Thyroid gland (tissue), 4 donors: ENCODE measurements at regions not wholly inside any gene's neighbourhood (a gene's known extent, or its start where the extent isn't known, plus 50 kb on each side); places are given as distances from the start of the nearest gene placed in this dataset.

Source experiments
- DNase-seq, 2 donors: peaks; one replicate each; pipeline ENCODE4 v3.0.0-alpha.2; 2019
- H3K27ac ChIP-seq, 3 donors: fragments of 200-600 bp; sonication (generic); 1 replicate in 2 of 3; 2 replicates in 1 of 3; pipeline ENCODE4 v1.5.1; 2016 to 2019; ENCODE audit warnings: mild to moderate bottlenecking in 1 of 3, moderate library complexity in 1 of 3
- H3K27me3 ChIP-seq: fragments of 200-600 bp; sonication (generic); one replicate; pipeline ENCODE4 v1.5.1; 2019
- H3K36me3 ChIP-seq, 2 donors: fragments of 200-600 bp; sonication (generic); one replicate each; pipeline ENCODE4 v1.5.1; 2016 to 2019
- H3K4me1 ChIP-seq, 2 donors: fragments of 200-600 bp; sonication (generic); one replicate each; pipeline ENCODE4 v1.5.1; 2017 to 2019
- H3K4me3 ChIP-seq, 3 donors: fragments of 200-600 bp; sonication (generic); replicated peaks in 1 of 3; 1 replicate in 2 of 3; 2 replicates in 1 of 3; pipeline ENCODE4 v1.5.1; 2016; ENCODE audit warnings: mild to moderate bottlenecking in 1 of 3
- H3K9me3 ChIP-seq: fragments of 200-600 bp; sonication (generic); one replicate; pipeline ENCODE4 v1.5.1; 2017
- POLR2A ChIP-seq, 2 donors: fragments of 450-650 bp; IDR thresholded peaks; one replicate each; pipeline ENCODE4 v1.6.1; 2017; ENCODE audit warnings: antibody characterized with exemption in 2 of 2, mild to moderate bottlenecking in 2 of 2, moderate library complexity in 1 of 2
- WGBS, 2 donors: methylation state at CpG; one replicate each; pipeline ENCODE4 v1.1.5; 2017; 5-methylcytosine and 5-hydroxymethylcytosine counted together
- intact Hi-C: fragments of 100-400 bp; cut with DNase I; formaldehyde crosslinking; loops from one replicate; pipeline ENCODE4 v1.15.1; 2023
- TF ChIP-seq, protein P1 (sequence below), 6 experiments: fragments of 200-600 bp in 3 of 6; fragments of 450-650 bp in 3 of 6; sonication (generic) in 3 of 6; IDR thresholded peaks; one replicate each; pipeline ENCODE4 v1.5.1; 2016 to 2019; ENCODE audit warnings: antibody characterized with exemption in 6 of 6, mild to moderate bottlenecking in 2 of 6, inconsistent platforms in 1 of 6, moderate library complexity in 1 of 6

DNA sequence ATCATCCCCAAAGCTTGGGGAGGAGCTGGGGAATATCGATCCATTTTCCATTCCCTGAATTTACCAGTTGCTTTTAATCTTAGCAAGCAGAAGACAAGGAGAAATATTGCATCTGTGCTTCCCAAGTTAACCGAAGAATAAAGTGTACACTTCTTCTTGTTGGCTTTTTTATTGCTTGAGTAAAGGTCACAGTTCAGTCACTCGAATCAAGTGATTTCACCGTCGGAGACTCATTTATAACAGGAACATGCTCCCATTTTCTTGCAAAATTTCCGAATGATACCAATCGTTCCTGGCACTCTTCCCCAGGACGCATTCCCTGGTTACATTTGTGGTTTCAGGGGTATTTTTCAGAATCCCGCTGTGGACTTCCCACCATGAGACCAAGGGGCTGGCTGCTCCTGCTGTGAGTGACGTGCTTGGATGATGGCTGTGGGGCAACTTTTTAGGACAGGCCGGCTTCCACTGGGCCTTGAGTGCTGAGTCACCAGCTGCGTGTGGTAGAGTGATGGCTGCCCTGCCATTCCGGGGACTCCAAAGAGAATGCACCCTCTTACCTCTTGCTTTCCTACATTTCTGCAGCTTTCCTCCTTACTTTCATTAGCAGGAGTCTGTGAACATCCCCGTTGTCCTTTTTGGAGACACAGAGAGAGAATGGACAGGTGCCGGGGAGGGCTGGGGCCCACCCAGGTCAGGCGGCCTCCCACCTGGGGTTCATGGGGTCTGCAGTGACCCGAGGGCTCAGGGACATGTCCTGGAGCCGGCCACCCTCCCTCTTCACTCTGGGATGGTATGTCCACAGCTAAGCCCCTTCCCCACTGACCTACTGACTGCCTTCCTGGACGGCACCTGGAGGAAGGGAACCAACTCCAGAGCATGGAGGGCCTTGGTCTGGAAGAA, 60.7 kb upstream of the HDAC4 start:
- Histone ChIP-seq H3K27ac (no peak overlapping the region), H3K4me1 (no peaks in the 10 kb centered on the region), H3K9me3 (no peaks in the 10 kb centered on the region), H3K36me3 (no peaks in the 10 kb centered on the region), H3K27me3 (no peaks in the 10 kb centered on the region), H3K4me3 (no peak overlapping the region)
- TF ChIP-seq POLR2A (IDR thresholded peaks at IDR 0.05): no peak
- TF ChIP-seq, protein P1, sequence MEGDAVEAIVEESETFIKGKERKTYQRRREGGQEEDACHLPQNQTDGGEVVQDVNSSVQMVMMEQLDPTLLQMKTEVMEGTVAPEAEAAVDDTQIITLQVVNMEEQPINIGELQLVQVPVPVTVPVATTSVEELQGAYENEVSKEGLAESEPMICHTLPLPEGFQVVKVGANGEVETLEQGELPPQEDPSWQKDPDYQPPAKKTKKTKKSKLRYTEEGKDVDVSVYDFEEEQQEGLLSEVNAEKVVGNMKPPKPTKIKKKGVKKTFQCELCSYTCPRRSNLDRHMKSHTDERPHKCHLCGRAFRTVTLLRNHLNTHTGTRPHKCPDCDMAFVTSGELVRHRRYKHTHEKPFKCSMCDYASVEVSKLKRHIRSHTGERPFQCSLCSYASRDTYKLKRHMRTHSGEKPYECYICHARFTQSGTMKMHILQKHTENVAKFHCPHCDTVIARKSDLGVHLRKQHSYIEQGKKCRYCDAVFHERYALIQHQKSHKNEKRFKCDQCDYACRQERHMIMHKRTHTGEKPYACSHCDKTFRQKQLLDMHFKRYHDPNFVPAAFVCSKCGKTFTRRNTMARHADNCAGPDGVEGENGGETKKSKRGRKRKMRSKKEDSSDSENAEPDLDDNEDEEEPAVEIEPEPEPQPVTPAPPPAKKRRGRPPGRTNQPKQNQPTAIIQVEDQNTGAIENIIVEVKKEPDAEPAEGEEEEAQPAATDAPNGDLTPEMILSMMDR (IDR thresholded peaks at IDR 0.05): no peak
- intact Hi-C loops: no loop called here
- WGBS, 2 donors: 82 to 83% methylated on average over 16 to 19 of the region's 19 CpGs
- no peak for DNase-seq

DNA sequence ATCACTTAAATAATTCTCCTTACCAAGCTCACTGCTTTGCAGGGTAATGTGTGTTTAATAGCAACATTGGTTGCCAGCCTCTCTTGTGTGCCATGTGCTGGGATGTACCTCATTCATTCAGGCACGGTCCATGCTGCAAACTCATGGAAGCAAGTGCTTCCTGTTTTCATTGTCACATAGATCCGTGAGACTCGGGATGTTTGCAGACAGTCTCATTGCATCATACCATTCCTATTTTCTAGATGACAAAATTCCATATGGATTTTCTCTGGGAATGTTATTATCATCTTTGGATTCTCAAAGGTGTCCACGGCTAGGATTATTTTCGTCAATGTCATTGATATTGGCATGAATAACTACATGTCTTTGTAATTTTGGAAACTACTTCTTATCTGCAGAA, 60.0 kb upstream of the HDAC4 start:
- no peaks in the 10 kb centered on the region for H3K4me1 ChIP-seq
- intact Hi-C loops: no loop called here
- H3K36me3 ChIP-seq: no peaks in the 10 kb centered on the region
- no peak overlapping the region for H3K27ac ChIP-seq
- WGBS, 2 donors: 58 to 67% methylated on average over 5 of the region's 5 CpGs
- no peaks in the 10 kb centered on the region for H3K27me3 ChIP-seq
- H3K4me3 ChIP-seq: no peak overlapping the region
- TF ChIP-seq, protein P1 (IDR thresholded peaks at IDR 0.05): no peak
- no peak for TF ChIP-seq POLR2A (IDR thresholded peaks at IDR 0.05)
- H3K9me3 ChIP-seq: no peaks in the 10 kb centered on the region
- no peak for DNase-seq

DNA sequence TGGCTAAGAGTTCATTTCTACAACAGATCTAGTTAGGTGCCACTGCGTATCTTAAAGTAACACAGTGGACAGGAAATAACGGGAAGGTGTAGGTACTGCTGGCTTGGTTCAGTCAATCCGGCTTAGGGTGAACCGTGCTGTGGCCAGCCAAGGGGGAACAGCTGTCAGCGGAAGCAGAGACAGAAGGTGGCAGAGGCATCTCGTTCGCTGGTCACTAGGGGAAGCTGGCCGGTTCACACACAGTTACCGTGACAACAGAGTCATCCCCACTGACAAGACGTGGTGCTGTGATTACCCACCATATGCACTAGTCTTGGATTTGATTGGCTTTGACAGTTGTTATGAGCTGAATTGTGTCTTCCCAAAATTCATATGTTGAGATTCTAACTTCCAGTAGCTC, 58.8 kb upstream of the HDAC4 start:
- H3K9me3 ChIP-seq: no peaks in the 10 kb centered on the region
- 82 to 90% methylated on average over 10 of the region's 10 CpGs for WGBS, 2 donors
- no peaks in the 10 kb centered on the region for H3K27me3 ChIP-seq
- no peak for TF ChIP-seq POLR2A (IDR thresholded peaks at IDR 0.05)
- TF ChIP-seq, protein P1 (IDR thresholded peaks at IDR 0.05): no peak
- intact Hi-C loops: no loop called here
- no peak for DNase-seq
- no peak overlapping the region for H3K27ac ChIP-seq
- H3K4me3 ChIP-seq: no peak overlapping the region
- H3K4me1 ChIP-seq: no peaks in the 10 kb centered on the region
- no peaks in the 10 kb centered on the region for H3K36me3 ChIP-seq

DNA sequence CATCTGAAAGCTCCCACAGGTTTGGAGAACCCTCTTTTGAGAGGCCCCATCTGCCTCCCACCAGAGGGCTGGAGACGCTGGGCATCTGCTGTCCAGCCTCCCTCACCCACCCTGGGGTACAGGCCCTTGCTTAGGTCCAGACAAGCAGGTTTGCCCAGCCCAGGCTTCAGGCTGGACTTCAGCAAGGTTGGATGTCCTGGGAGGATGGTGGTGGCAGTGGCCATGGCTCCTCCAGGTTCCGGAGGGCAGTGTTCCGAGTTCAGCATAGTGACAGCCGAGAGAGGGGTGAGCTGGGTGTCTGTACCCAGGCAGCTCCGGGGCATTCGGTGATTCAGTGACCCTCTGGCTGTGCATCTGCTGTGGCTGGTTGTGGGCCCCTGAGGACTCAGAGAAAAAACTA, 58.2 kb upstream of the HDAC4 start:
- no peak overlapping the region for H3K27ac ChIP-seq
- no peak overlapping the region for H3K4me3 ChIP-seq
- H3K9me3 ChIP-seq: no peaks in the 10 kb centered on the region
- no peaks in the 10 kb centered on the region for H3K4me1 ChIP-seq
- no peak for TF ChIP-seq POLR2A (IDR thresholded peaks at IDR 0.05)
- TF ChIP-seq, protein P1 (IDR thresholded peaks at IDR 0.05): no peak
- DNase-seq: no peak
- H3K36me3 ChIP-seq: no peaks in the 10 kb centered on the region
- H3K27me3 ChIP-seq: no peaks in the 10 kb centered on the region
- intact Hi-C loops: no loop called here
- 89 to 94% methylated on average over 2 to 6 of the region's 6 CpGs for WGBS, 2 donors
